WTC11 (cell line): ENCODE measurements at regions not wholly inside any gene's neighbourhood (a gene's known extent, or its start where the extent isn't known, plus 50 kb on each side); places are given as distances from the start of the nearest gene placed in this dataset.

ENCODE experiments used
- ATAC-seq: fragments of 200-7000 bp; cut with Tn5 transposase; 2 replicates; pipeline ENCODE4 v1.10.0; 2021; ENCODE audit warnings: mild to moderate bottlenecking, moderate library complexity
- CTCF ChIA-PET: fragments of 300-600 bp; sonication (Branson Sonifier 250); formaldehyde crosslinking; loops from one replicate; lab custom pipeline; 2021; ENCODE audit warnings: antibody characterized with exemption; lab: Charles Lee
- POLR2A ChIA-PET: fragments of 350-600 bp; sonication (Branson Sonifier 250); formaldehyde crosslinking; loops from one replicate; lab custom pipeline; 2021; ENCODE audit warnings: antibody characterized with exemption; lab: Charles Lee
- DNase-seq: peaks from one replicate; pipeline ENCODE4 v3.0.0; 2021; ENCODE audit warnings: low spot score
- H3K27ac Mint-ChIP-seq: 2 replicates; pipeline ENCODE4 v1.8.0; 2021; ENCODE audit warnings: mixed read lengths
- H3K27me3 Mint-ChIP-seq: 2 replicates; pipeline ENCODE4 v1.8.0; 2021; ENCODE audit warnings: low read depth, mild to moderate bottlenecking, moderate library complexity, mixed read lengths
- H3K36me3 Mint-ChIP-seq: 2 replicates; pipeline ENCODE4 v1.8.0; 2021; ENCODE audit warnings: mixed read lengths
- H3K4me1 Mint-ChIP-seq: 2 replicates; pipeline ENCODE4 v1.8.0; 2022; ENCODE audit warnings: mixed read lengths
- H3K4me3 Mint-ChIP-seq: 2 replicates; pipeline ENCODE4 v1.8.0; 2021; ENCODE audit warnings: mild to moderate bottlenecking, moderate library complexity, mixed read lengths
- H3K9me3 Mint-ChIP-seq: 2 replicates; pipeline ENCODE4 v1.8.0; 2021; ENCODE audit warnings: mixed read lengths
- ATF6 ChIP-seq: sonication (generic); formaldehyde crosslinking; IDR thresholded peaks from 2 replicates; pipeline ENCODE4 v1.8.1; 2023; ENCODE audit warnings: mild to moderate bottlenecking, missing genetic modification reagents
- CREM ChIP-seq: sonication (generic); formaldehyde crosslinking; IDR thresholded peaks from 2 replicates; pipeline ENCODE4 v1.8.1; 2022; ENCODE audit warnings: mild to moderate bottlenecking, missing genetic modification reagents, moderate library complexity
- CTCF ChIP-seq: fragments of 200-600 bp; IDR thresholded peaks from 2 replicates; pipeline ENCODE4 v1.8.0; 2022; ENCODE audit warnings: antibody characterized with exemption
- E2F4 ChIP-seq: sonication (generic); formaldehyde crosslinking; IDR thresholded peaks from 2 replicates; pipeline ENCODE4 v1.8.1; 2022; ENCODE audit warnings: low read depth, mild to moderate bottlenecking, moderate library complexity, missing genetic modification reagents, borderline replicate concordance
- ESRRA ChIP-seq: sonication (generic); formaldehyde crosslinking; IDR thresholded peaks from 2 replicates; pipeline ENCODE4 v1.8.1; 2022; ENCODE audit warnings: mild to moderate bottlenecking, missing genetic modification reagents, borderline replicate concordance
- FOXP4 ChIP-seq: sonication (generic); formaldehyde crosslinking; IDR thresholded peaks from 2 replicates; pipeline ENCODE4 v1.8.0; 2022; ENCODE audit warnings: mild to moderate bottlenecking, missing genetic modification reagents
- GRHL2 ChIP-seq: fragments of 250-450 bp; sonication (Bioruptor Pico); IDR thresholded peaks from 2 replicates; pipeline ENCODE4 v1.8.0; 2022; ENCODE audit warnings: mild to moderate bottlenecking, moderate library complexity; ENCODE audit not compliant: insufficient replicate concordance, severe bottlenecking
- HMGA2 ChIP-seq: fragments of 250-450 bp; sonication (Bioruptor Pico); IDR thresholded peaks from 2 replicates; pipeline ENCODE4 v1.4.0; 2021; ENCODE audit warnings: mild to moderate bottlenecking, moderate library complexity
- JAZF1 ChIP-seq: fragments of 250-450 bp; sonication (Bioruptor Pico); IDR thresholded peaks from 2 replicates; pipeline ENCODE4 v1.9.0; 2021; ENCODE audit warnings: moderate library complexity, mild to moderate bottlenecking, inconsistent platforms
- MAX ChIP-seq: sonication (generic); formaldehyde crosslinking; IDR thresholded peaks from 2 replicates; pipeline ENCODE4 v1.8.0; 2022; ENCODE audit warnings: mild to moderate bottlenecking, missing genetic modification reagents
- MXD4 ChIP-seq: fragments of 250-450 bp; sonication (Bioruptor Pico); IDR thresholded peaks from 2 replicates; pipeline ENCODE4 v1.8.0; 2021; ENCODE audit warnings: mild to moderate bottlenecking, moderate library complexity, borderline replicate concordance
- PRDM15 ChIP-seq: sonication (generic); formaldehyde crosslinking; IDR thresholded peaks from 2 replicates; pipeline ENCODE4 v1.8.0; 2022; ENCODE audit warnings: missing genetic modification reagents
- ZNF396 ChIP-seq: fragments of 250-450 bp; sonication (Bioruptor Pico); IDR thresholded peaks from 2 replicates; pipeline ENCODE4 v1.8.0; 2021; ENCODE audit warnings: mild to moderate bottlenecking, moderate library complexity, borderline replicate concordance
- ZNF425 ChIP-seq: fragments of 250-450 bp; sonication (Bioruptor Pico); conservative IDR thresholded peaks from 2 replicates; pipeline ENCODE4 v1.9.0; 2021; ENCODE audit warnings: mild to moderate bottlenecking

GRCh38 chr7:17056491-17057142, 174.8 kb upstream of the AGR3 start:
- no peak overlapping the region for H3K4me3 Mint-ChIP-seq
- no peaks in the 10 kb centered on the region; the same call in 1 of the 2 replicates for H3K27me3 Mint-ChIP-seq
- CTCF ChIA-PET = no interaction called here
- peaks cover 27% of the 10 kb centered on the region for H3K9me3 Mint-ChIP-seq
- no peak for DNase-seq
- H3K4me1 Mint-ChIP-seq = 0 out of 2 replicates have a peak, but pooled peaks cover 3% of the 10 kb centered on the region
- TF ChIP-seq CREM (CRISPR knock-in tag) (no peak), HMGA2 (CRISPR knock-in tag) (no peak), CTCF (no peak)
- peaks cover 18% of the 10 kb centered on the region for H3K36me3 Mint-ChIP-seq
- ATAC-seq = no peak
- POLR2A ChIA-PET = no interaction called here
- no peak overlapping the region for H3K27ac Mint-ChIP-seq

- H3K27ac Mint-ChIP-seq = no peak overlapping the region
- POLR2A ChIA-PET = no interaction called here
- H3K27me3 Mint-ChIP-seq = no peaks in the 10 kb centered on the region
- peaks cover 14% of the 10 kb centered on the region for H3K36me3 Mint-ChIP-seq
- no peak for TF ChIP-seq FOXP4
- DNase-seq (no peak), ATAC-seq (no peak)
- H3K4me3 Mint-ChIP-seq = no peak overlapping the region
- H3K9me3 Mint-ChIP-seq = peaks cover 22% of the 10 kb centered on the region
- H3K4me1 Mint-ChIP-seq = 0 out of 2 replicates have a peak, but pooled peaks cover 3% of the 10 kb centered on the region
- CTCF ChIA-PET = no interaction called here
Measured at GRCh38 chr7:17057143-17057509, 175.3 kb upstream of the AGR3 start.

- H3K4me3 Mint-ChIP-seq = no peak overlapping the region
- no peaks in the 10 kb centered on the region for H3K27me3 Mint-ChIP-seq
- no peaks in the 10 kb centered on the region for H3K4me1 Mint-ChIP-seq
- CTCF ChIA-PET = no interaction called here
- peaks cover 4% of the 10 kb centered on the region for H3K36me3 Mint-ChIP-seq
- ATAC-seq (no peak), DNase-seq (no peak)
- H3K9me3 Mint-ChIP-seq = peaks cover 10% of the 10 kb centered on the region
- H3K27ac Mint-ChIP-seq = no peak overlapping the region
- TF ChIP-seq ZNF396 (CRISPR knock-in tag) (no peak), JAZF1 (CRISPR knock-in tag) (no peak), MXD4 (CRISPR knock-in tag) (no peak), MAX (no peak), ESRRA (CRISPR knock-in tag) (no peak), GRHL2 (no peak)
- POLR2A ChIA-PET = no interaction called here
Measured at GRCh38 chr7:17058568-17058967, 176.8 kb upstream of the AGR3 start.

GRCh38 chr7:17060051-17060450, 178.3 kb upstream of the AGR3 start:
- ChIA-PET POLR2A (no interaction called here), CTCF (no interaction called here)
- Mint-ChIP-seq H3K9me3 (no peaks in the 10 kb centered on the region), H3K27ac (no peak overlapping the region), H3K4me3 (no peak overlapping the region), H3K36me3 (no peaks in the 10 kb centered on the region), H3K4me1 (no peaks in the 10 kb centered on the region), H3K27me3 (no peaks in the 10 kb centered on the region)
- no peak for DNase-seq
- ATAC-seq = no peak
- no peak for TF ChIP-seq MAX
- TF ChIP-seq ATF6 (CRISPR knock-in tag) = no peak
- TF ChIP-seq ZNF425 (CRISPR knock-in tag) = no peak
- TF ChIP-seq E2F4 (CRISPR knock-in tag) = no peak
- TF ChIP-seq PRDM15 (CRISPR knock-in tag) = no peak
